GM12865 (cell line): ENCODE measurements at regions not wholly inside any gene's neighbourhood (a gene's known extent, or its start where the extent isn't known, plus 50 kb on each side); places are given as distances from the start of the nearest gene placed in this dataset.

Experiments
- DNase-seq: peaks from one replicate; pipeline ENCODE4 v3.0.0; 2010; ENCODE audit warnings: low read depth
- H3K4me3 ChIP-seq: 2 replicates; pipeline ENCODE4 v1.5.1; 2011; ENCODE audit warnings: mild to moderate bottlenecking, low read depth, low read length, control low read depth
- CTCF ChIP-seq: IDR thresholded peaks from 2 replicates; pipeline ENCODE4 v1.5.1; 2011; ENCODE audit warnings: low read length, control low read depth, low read depth, inconsistent platforms; ENCODE audit not compliant: insufficient read depth; ENCODE audit errors: missing control alignments

- no peak for DNase-seq
- no peak overlapping the region for H3K4me3 ChIP-seq
- no peak for TF ChIP-seq CTCF
Observed at GRCh38 chr4:33543941-33544450, 2700.3 kb downstream of the ARAP2 start.

DNA sequence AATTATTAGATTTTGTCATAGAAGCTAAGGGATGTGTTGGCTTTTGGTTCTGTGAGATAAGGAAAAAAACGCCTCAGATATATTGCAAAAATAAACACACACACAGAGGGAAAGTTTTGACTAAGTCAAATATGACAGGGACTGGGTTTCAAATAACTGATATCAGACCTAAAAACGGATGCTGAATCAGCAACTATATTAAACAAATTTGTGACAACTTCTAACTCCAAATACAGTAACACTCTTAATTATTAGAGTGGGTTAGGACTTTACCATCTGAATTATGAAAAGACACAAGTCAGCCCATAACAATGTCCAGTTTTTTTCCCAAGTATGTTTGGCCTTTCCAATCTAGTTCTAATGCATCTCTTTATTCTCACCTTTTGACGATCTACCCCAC lies 2693.1 kb downstream of the ARAP2 start:
- DNase-seq = no peak
- no peak for TF ChIP-seq CTCF
- no peak overlapping the region for H3K4me3 ChIP-seq

GRCh38 chr4:33561259-33561658 lies 2683.1 kb downstream of the ARAP2 start:
- no peak overlapping the region for H3K4me3 ChIP-seq
- TF ChIP-seq CTCF = no peak
- DNase-seq = no peak

GRCh38 chr4:33566649-33567048 lies 2677.7 kb downstream of the ARAP2 start:
- no peak for DNase-seq
- no peak overlapping the region for H3K4me3 ChIP-seq
- no peak for TF ChIP-seq CTCF

GRCh38 chr4:33577791-33578190 lies 2666.5 kb downstream of the ARAP2 start:
- no peak for TF ChIP-seq CTCF
- no peak for DNase-seq

DNA sequence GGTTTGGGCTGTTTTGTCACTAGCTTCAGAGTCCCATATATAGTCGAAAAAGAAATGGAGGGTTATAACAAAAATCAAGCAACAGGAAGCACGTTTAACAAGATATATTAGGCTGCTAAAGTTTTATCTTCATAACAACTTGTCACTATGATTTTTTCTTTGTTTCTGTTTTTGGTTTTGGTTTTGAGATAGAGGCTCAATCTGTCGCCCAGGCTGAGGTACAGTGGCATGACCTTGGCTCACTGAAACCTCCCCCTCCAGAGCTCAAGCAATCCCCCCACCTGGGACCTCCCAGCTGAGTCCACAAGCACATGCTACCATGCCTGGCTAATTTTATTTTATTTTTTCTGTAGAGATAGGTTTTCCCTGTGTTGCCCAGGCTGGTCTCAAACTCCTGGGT lies 2664.4 kb downstream of the ARAP2 start:
- no peak overlapping the region for H3K4me3 ChIP-seq
- DNase-seq = peak; percentile 0
- no peak for TF ChIP-seq CTCF

More at GRCh38 chr4:33577791-33578190, 2666.5 kb downstream of the ARAP2 start:
- H3K4me3 ChIP-seq = no peak overlapping the region

GRCh38 chr4:33592701-33593100 lies 2651.6 kb downstream of the ARAP2 start:
- TF ChIP-seq CTCF = no peak
- no peak overlapping the region for H3K4me3 ChIP-seq
- no peak for DNase-seq
